ENCODE measurements at regions not wholly inside any gene's neighbourhood (a gene's known extent, or its start where the extent isn't known, plus 50 kb on each side); places are given as distances from the start of the nearest gene placed in this dataset.

DNA sequence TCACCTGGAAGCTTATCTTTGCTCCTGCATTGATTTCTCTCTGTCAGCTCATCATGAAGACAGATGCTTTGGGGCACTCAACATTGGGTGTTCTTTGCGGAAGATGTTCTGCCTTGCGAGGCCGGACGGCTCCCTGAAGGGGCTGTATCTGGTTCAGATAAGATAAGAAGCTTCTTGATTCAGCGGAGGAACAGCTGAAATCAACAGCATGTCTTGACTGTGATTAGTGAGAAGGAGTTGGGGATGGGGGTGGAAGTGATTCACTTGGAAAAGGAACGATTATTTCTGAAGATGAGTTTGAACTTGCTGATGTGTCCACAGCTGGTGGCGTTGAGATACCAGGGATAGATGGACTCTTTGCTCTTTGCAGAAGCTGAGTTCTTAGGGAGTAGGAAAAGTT lies 126.9 kb upstream of the WSCD1 start:
- TF ChIP-seq, protein P1, sequence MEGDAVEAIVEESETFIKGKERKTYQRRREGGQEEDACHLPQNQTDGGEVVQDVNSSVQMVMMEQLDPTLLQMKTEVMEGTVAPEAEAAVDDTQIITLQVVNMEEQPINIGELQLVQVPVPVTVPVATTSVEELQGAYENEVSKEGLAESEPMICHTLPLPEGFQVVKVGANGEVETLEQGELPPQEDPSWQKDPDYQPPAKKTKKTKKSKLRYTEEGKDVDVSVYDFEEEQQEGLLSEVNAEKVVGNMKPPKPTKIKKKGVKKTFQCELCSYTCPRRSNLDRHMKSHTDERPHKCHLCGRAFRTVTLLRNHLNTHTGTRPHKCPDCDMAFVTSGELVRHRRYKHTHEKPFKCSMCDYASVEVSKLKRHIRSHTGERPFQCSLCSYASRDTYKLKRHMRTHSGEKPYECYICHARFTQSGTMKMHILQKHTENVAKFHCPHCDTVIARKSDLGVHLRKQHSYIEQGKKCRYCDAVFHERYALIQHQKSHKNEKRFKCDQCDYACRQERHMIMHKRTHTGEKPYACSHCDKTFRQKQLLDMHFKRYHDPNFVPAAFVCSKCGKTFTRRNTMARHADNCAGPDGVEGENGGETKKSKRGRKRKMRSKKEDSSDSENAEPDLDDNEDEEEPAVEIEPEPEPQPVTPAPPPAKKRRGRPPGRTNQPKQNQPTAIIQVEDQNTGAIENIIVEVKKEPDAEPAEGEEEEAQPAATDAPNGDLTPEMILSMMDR (IDR thresholded peaks at IDR 0.05): no peak
- TF ChIP-seq POLR2A (IDR thresholded peaks at IDR 0.05): no peak

Measured in Peyer's patch (tissue), 4 donors.